Vagina (tissue), 2 donors: ENCODE measurements at regions not wholly inside any gene's neighbourhood (a gene's known extent, or its start where the extent isn't known, plus 50 kb on each side); places are given as distances from the start of the nearest gene placed in this dataset.

ENCODE experiments used
- DNase-seq, 2 donors: peaks; one replicate each; pipeline ENCODE4 v3.0.0-alpha.2; 2017; ENCODE audit errors: extremely low spot score in 2 of 2
- H3K27ac ChIP-seq: fragments of 200-600 bp; sonication (generic); one replicate; pipeline ENCODE4 v1.5.1; 2019
- H3K27me3 ChIP-seq: fragments of 200-600 bp; sonication (generic); one replicate; pipeline ENCODE4 v1.5.1; 2019
- H3K36me3 ChIP-seq, 2 donors: fragments of 200-600 bp; sonication (generic); one replicate each; pipeline ENCODE4 v1.5.1; 2017 to 2019
- H3K4me1 ChIP-seq: fragments of 200-600 bp; sonication (generic); one replicate; pipeline ENCODE4 v1.5.1; 2019
- H3K4me3 ChIP-seq, 2 donors: fragments of 200-600 bp; sonication (generic); 1 replicate in 1 of 2; 2 replicates in 1 of 2; pipeline ENCODE4 v1.5.1; 2016 to 2019
- H3K9me3 ChIP-seq: fragments of 200-600 bp; sonication (generic); one replicate; pipeline ENCODE4 v1.5.1; 2019
- POLR2A ChIP-seq, 2 donors: fragments of 450-650 bp; IDR thresholded peaks; one replicate each; pipeline ENCODE4 v1.6.1; 2017; ENCODE audit warnings: antibody characterized with exemption in 2 of 2, mild to moderate bottlenecking in 2 of 2, moderate library complexity in 2 of 2
- POLR2AphosphoS5 ChIP-seq, 2 donors: sonication (generic); formaldehyde crosslinking; IDR thresholded peaks; one replicate each; pipeline ENCODE4 v1.9.0; 2017; ENCODE audit warnings: antibody characterized with exemption in 2 of 2, mild to moderate bottlenecking in 2 of 2, low read depth in 1 of 2; ENCODE audit not compliant: insufficient read depth in 1 of 2
- intact Hi-C: fragments of 100-400 bp; cut with DNase I; formaldehyde crosslinking; loops from one replicate; pipeline ENCODE4 v1.15.1; 2023
- TF ChIP-seq, protein P1 (sequence below), 3 experiments: fragments of 450-650 bp in 2 of 3; fragments of 200-600 bp in 1 of 3; sonication (generic) in 1 of 3; IDR thresholded peaks; one replicate each; pipeline ENCODE4 v1.5.1; 2017 to 2019; ENCODE audit warnings: antibody characterized with exemption in 3 of 3, mild to moderate bottlenecking in 2 of 3, moderate library complexity in 2 of 3

DNA sequence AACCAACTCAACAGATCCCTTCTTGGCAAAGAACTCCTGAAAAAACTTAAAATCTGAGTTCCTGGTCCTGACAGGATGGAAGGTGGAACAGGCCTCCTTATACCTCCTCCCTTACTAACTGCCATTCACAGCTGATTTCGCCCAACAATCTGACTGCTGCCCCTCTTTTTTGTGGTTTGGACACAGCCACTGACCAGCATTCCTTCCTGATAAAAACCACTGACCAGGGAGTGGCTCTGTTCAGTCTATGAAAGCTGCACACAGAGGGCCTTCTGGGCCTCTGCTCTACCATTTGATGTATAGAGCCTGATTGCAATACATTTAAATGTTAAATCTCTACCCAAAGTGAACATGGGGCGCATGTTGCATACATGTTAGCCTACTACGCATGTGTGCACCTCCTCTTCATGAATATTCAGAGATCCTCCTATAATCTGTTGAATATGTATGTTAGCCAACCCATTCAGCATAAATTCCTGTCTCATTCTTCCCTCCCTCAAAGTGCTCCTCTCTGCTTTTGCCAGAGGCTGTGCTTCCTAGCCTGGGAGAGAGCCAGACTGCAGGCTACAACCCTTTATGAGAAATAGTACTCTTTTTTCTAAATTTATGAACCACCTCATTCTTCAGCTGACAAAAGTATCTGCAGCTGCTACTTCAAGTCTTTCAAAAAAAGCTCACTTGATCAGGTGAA is 93.7 kb upstream of the MRPS30 start:
- DNase-seq = no peak
- Histone ChIP-seq H3K27ac (no peak overlapping the region), H3K9me3 (no peaks in the 10 kb centered on the region), H3K4me1 (no peaks in the 10 kb centered on the region), H3K4me3 (no peak overlapping the region), H3K27me3 (no peaks in the 10 kb centered on the region), H3K36me3 (no peaks in the 10 kb centered on the region)
- intact Hi-C loops = no loop called here
- TF ChIP-seq POLR2A (IDR thresholded peaks at IDR 0.05) (no peak), POLR2AphosphoS5 (IDR thresholded peaks at IDR 0.05; ENCODE audit: insufficient read depth in 1 of 2, low read depth in 1 of 2) (no peak)
- TF ChIP-seq, protein P1, sequence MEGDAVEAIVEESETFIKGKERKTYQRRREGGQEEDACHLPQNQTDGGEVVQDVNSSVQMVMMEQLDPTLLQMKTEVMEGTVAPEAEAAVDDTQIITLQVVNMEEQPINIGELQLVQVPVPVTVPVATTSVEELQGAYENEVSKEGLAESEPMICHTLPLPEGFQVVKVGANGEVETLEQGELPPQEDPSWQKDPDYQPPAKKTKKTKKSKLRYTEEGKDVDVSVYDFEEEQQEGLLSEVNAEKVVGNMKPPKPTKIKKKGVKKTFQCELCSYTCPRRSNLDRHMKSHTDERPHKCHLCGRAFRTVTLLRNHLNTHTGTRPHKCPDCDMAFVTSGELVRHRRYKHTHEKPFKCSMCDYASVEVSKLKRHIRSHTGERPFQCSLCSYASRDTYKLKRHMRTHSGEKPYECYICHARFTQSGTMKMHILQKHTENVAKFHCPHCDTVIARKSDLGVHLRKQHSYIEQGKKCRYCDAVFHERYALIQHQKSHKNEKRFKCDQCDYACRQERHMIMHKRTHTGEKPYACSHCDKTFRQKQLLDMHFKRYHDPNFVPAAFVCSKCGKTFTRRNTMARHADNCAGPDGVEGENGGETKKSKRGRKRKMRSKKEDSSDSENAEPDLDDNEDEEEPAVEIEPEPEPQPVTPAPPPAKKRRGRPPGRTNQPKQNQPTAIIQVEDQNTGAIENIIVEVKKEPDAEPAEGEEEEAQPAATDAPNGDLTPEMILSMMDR (IDR thresholded peaks at IDR 0.05) = no peak

GRCh38 chr5:44713446-44713845 is 95.3 kb upstream of the MRPS30 start:
- no peaks in the 10 kb centered on the region for H3K4me1 ChIP-seq
- H3K9me3 ChIP-seq = no peaks in the 10 kb centered on the region
- no peak for DNase-seq
- H3K4me3 ChIP-seq = no peak overlapping the region
- TF ChIP-seq, protein P1 (IDR thresholded peaks at IDR 0.05) = no peak
- no peak for TF ChIP-seq POLR2A (IDR thresholded peaks at IDR 0.05)
- no peak for TF ChIP-seq POLR2AphosphoS5 (IDR thresholded peaks at IDR 0.05; ENCODE audit: insufficient read depth in 1 of 2, low read depth in 1 of 2)
- no peaks in the 10 kb centered on the region for H3K36me3 ChIP-seq
- no peaks in the 10 kb centered on the region for H3K27me3 ChIP-seq
- H3K27ac ChIP-seq = no peak overlapping the region
- intact Hi-C loops = no loop called here

DNA sequence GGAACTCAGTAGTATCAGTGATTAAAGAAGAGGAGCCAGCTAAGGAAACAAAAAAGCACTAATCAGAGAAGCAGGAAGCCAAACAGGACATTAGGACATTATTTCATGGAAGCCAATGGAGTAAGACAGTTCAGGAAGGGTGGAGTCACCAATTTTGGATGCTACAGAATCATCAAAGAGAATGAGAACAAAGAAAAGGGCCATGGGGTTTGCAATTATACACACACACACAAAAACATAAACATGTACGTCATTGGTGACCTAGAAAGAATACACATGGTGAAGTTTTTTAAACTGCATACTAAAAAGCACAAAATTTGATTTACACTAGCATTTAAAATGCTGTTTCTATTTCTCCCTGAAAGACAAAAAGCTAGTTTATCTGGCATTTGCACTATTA is 96.8 kb upstream of the MRPS30 start:
- no peaks in the 10 kb centered on the region for H3K9me3 ChIP-seq
- no peaks in the 10 kb centered on the region for H3K27me3 ChIP-seq
- H3K27ac ChIP-seq = no peak overlapping the region
- no peak overlapping the region for H3K4me3 ChIP-seq
- TF ChIP-seq POLR2A (IDR thresholded peaks at IDR 0.05) (no peak), POLR2AphosphoS5 (IDR thresholded peaks at IDR 0.05; ENCODE audit: insufficient read depth in 1 of 2, low read depth in 1 of 2) (no peak)
- TF ChIP-seq, protein P1 (IDR thresholded peaks at IDR 0.05) = no peak
- DNase-seq = no peak
- H3K36me3 ChIP-seq = no peaks in the 10 kb centered on the region
- no peaks in the 10 kb centered on the region for H3K4me1 ChIP-seq
- intact Hi-C loops = no loop called here

- no peak for DNase-seq
- Histone ChIP-seq H3K4me3 (no peak overlapping the region), H3K4me1 (no peaks in the 10 kb centered on the region), H3K36me3 (no peaks in the 10 kb centered on the region), H3K27ac (no peak overlapping the region), H3K9me3 (no peaks in the 10 kb centered on the region), H3K27me3 (no peaks in the 10 kb centered on the region)
- TF ChIP-seq, protein P1 (IDR thresholded peaks at IDR 0.05) = no peak
- no peak for TF ChIP-seq POLR2A (IDR thresholded peaks at IDR 0.05)
- TF ChIP-seq POLR2AphosphoS5 (IDR thresholded peaks at IDR 0.05; ENCODE audit: insufficient read depth in 1 of 2, low read depth in 1 of 2) = no peak
- intact Hi-C loops = no loop called here
Observed at GRCh38 chr5:44708602-44709001, 100.1 kb upstream of the MRPS30 start.

GRCh38 chr5:44707721-44708120 is 101.0 kb upstream of the MRPS30 start:
- Histone ChIP-seq H3K27me3 (no peaks in the 10 kb centered on the region), H3K36me3 (no peaks in the 10 kb centered on the region), H3K9me3 (no peaks in the 10 kb centered on the region), H3K4me3 (no peak overlapping the region), H3K4me1 (no peaks in the 10 kb centered on the region), H3K27ac (no peak overlapping the region)
- intact Hi-C loops = no loop called here
- TF ChIP-seq POLR2A (IDR thresholded peaks at IDR 0.05) (no peak), POLR2AphosphoS5 (IDR thresholded peaks at IDR 0.05; ENCODE audit: insufficient read depth in 1 of 2, low read depth in 1 of 2) (no peak)
- TF ChIP-seq, protein P1 (IDR thresholded peaks at IDR 0.05) = no peak
- DNase-seq = no peak
